AG04449 (cell line): ENCODE measurements at regions not wholly inside any gene's neighbourhood (a gene's known extent, or its start where the extent isn't known, plus 50 kb on each side); places are given as distances from the start of the nearest gene placed in this dataset.

Source experiments
- CTCF ChIA-PET: fragments of 350-600 bp; formaldehyde crosslinking; extraction: SDS; loops from one replicate; lab custom pipeline; 2021; ENCODE audit warnings: antibody characterized with exemption; lab: Yijun Ruan, JAX
- POLR2A ChIA-PET: fragments of 400-600, 350-600 bp; formaldehyde crosslinking; extraction: SDS; loops from one replicate; lab custom pipeline; 2020; ENCODE audit warnings: antibody characterized with exemption, inconsistent platforms; lab: Yijun Ruan, JAX
- DNase-seq: peaks from one replicate; pipeline ENCODE4 v3.0.0-alpha.2; 2010; ENCODE audit warnings: low read depth, low spot score
- H3K4me3 ChIP-seq: 2 replicates; pipeline ENCODE4 v1.5.1; 2011; ENCODE audit warnings: low read depth, mild to moderate bottlenecking, control low read depth, low read length
- TF ChIP-seq, protein P1 (sequence below): IDR thresholded peaks from one replicate; pipeline ENCODE4 v1.5.1; 2011; ENCODE audit warnings: mild to moderate bottlenecking, moderate library complexity, low read length, control low read depth, inconsistent platforms; ENCODE audit not compliant: insufficient read depth; ENCODE audit errors: missing control alignments

DNA sequence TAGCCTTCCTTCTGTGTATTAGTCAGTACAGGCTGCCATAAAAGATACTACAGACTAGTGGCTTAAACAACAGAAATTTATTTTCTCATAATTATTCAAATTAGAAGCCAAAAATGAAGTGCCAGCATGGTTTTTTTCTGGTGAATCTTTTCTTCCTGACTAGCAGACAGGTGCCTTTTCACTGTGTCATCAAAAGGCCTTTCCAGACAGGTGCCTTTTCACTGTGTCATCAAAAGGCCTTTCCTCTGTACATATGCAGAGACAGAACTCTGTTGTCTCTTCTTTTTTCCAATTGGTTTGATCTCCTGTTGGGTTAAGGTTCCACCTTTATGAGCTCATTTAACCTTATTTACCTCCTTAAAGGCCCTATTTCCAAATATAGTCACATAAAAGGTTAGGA, 599.9 kb downstream of the ISL1 start:
- H3K4me3 ChIP-seq, result no peak overlapping the region
- POLR2A ChIA-PET, result no interaction called here
- TF ChIP-seq, protein P1, sequence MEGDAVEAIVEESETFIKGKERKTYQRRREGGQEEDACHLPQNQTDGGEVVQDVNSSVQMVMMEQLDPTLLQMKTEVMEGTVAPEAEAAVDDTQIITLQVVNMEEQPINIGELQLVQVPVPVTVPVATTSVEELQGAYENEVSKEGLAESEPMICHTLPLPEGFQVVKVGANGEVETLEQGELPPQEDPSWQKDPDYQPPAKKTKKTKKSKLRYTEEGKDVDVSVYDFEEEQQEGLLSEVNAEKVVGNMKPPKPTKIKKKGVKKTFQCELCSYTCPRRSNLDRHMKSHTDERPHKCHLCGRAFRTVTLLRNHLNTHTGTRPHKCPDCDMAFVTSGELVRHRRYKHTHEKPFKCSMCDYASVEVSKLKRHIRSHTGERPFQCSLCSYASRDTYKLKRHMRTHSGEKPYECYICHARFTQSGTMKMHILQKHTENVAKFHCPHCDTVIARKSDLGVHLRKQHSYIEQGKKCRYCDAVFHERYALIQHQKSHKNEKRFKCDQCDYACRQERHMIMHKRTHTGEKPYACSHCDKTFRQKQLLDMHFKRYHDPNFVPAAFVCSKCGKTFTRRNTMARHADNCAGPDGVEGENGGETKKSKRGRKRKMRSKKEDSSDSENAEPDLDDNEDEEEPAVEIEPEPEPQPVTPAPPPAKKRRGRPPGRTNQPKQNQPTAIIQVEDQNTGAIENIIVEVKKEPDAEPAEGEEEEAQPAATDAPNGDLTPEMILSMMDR, result no peak
- CTCF ChIA-PET, result no interaction called here
- DNase-seq, result no peak

DNA sequence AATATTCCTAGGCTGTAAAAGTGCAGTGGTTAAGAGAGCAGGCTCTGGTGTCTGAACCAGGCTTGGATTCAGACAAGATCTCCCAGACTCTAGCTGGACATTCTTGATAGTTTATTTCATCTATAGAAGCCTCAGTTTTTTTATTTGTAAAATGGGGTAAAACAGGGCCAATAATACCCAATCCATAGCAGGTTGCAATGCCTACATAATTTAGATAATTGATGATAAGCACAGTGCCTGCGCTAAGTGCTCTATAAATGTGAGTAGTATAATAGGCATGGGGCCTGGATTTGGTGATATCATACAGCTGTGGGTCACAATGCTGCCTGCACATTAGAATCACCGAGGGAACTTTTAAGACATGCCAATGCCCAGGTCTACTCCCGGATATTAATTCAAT, 603.5 kb downstream of the ISL1 start:
- ChIA-PET CTCF (interaction anchor here (0.7 kb wide), 1 partner anchor 1028 kb away, joined by 3 read pairs; no protein-coding TSS in a partner anchor), POLR2A (no interaction called here)
- TF ChIP-seq, protein P1, result no peak
- DNase-seq, result no peak
- H3K4me3 ChIP-seq, result no peak overlapping the region

DNA sequence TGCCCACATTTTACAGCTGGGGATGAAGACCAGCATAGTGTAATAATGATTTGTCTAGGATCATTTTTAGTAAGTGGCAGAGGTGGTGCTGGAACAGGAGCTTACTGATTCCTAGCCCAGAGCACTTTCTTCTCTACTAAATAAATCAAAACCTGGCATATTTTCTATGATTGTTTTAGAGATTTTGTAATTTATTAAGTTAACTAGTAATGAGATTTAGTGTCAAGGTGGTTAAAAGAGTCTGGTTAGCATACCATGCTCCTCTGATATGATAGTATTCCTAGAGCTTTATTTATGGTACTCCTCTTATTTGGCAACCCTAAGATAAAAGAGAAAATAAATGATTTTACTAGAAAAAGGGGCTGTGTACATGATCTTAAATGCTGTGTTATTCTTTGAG, 604.0 kb downstream of the ISL1 start:
- no peak overlapping the region for H3K4me3 ChIP-seq
- ChIA-PET CTCF (interaction anchor here (0.7 kb wide), 1 partner anchor 1029 kb away, joined by 3 read pairs; no protein-coding TSS in a partner anchor), POLR2A (no interaction called here)
- DNase-seq, result no peak
- TF ChIP-seq, protein P1, result no peak

DNA sequence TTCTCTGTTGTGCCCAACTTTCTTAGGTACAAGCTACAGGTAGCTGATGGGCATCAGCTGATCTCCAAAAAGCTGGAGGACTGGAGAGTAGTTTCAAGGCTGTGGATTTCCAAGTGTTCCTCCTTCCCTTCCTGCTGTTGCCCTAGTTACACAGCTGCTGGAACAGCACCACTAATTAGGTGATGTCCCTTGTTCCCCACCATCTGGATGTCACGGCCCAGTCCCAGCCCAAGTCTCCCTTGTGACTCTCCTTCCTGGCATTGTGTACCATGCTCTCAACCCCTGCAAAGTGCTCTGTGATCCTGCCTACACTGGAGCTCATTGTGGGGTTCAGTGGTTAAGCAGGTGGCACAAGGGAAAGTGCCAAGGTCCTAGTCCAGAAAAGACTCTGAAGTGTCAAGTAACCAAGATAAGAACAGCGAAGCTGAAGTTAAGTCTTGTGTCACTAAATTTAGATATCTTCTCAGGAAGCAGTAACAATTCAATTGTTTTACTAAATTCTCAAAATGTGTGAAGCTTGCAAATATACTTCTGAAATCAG, 604.5 kb downstream of the ISL1 start:
- POLR2A ChIA-PET, result no interaction called here
- TF ChIP-seq, protein P1, result no peak
- H3K4me3 ChIP-seq, result no peak overlapping the region
- no peak for DNase-seq
- CTCF ChIA-PET, result interaction anchor here (0.7 kb wide), 1 partner anchor 1029 kb away, joined by 3 read pairs; no protein-coding TSS in a partner anchor

DNA sequence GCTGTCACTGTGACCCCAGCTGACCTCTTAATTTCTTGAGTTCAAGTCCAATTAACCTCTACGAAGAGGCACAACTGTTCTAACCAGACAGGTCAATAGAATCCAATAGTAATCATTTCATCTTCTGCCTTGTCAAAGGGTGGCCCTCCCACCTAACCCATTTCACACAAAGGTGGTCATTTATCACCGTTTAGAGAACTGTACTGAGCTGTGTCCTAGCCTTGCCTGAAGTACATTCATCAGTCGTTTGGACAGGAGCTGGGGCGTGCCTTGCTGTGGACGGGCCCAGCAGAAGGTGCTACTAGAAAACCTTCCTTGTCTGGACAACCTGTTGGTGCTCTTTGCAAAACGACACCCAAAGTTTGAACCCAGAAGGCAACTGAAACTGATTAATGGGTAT, 605.4 kb downstream of the ISL1 start:
- CTCF ChIA-PET, result no interaction called here
- POLR2A ChIA-PET, result no interaction called here
- no peak for DNase-seq
- no peak overlapping the region for H3K4me3 ChIP-seq
- TF ChIP-seq, protein P1, result no peak

DNA sequence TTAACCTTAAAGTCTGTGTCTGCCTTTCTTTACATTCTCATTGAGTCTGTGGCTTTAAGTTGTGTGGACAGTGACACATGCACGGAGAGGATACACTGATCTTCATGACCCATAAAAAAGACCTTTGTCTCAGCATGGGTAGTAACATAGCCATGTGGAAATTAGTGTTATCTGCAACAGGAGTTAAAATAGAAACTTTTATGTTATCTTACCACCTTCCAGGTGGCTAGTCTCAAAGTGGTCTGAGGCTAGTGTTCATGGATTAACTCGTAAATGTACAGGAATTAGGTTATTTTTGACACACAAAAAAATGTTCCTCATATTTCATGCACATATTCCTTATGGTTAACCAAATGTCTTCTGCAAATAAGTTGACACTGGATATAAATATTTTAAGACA, 607.0 kb downstream of the ISL1 start:
- TF ChIP-seq, protein P1, result no peak
- no peak overlapping the region for H3K4me3 ChIP-seq
- ChIA-PET POLR2A (no interaction called here), CTCF (no interaction called here)
- DNase-seq, result no peak
